HG03378 (cell line): ENCODE measurements at regions not wholly inside any gene's neighbourhood (a gene's known extent, or its start where the extent isn't known, plus 50 kb on each side); places are given as distances from the start of the nearest gene placed in this dataset.
A peak's percentile ranks its signal among the peaks of the same experiment; 100 is the strongest.
"Not testable (repeated sequence)": the region's sequence is repeated elsewhere in the genome, so short reads cannot be mapped to it uniquely, and the experiment has no call there.

Experiments used
- ATAC-seq: cut with Tn5 transposase; IDR thresholded peaks from one replicate; pipeline ENCODE4 v1.9.1; 2021; ENCODE audit warnings: mild to moderate bottlenecking, moderate library complexity; ENCODE audit not compliant: unreplicated experiment

- no peak for ATAC-seq
Observed at GRCh38 chr14:106802413-106803364, 1276.3 kb downstream of the TMEM121 start.

DNA sequence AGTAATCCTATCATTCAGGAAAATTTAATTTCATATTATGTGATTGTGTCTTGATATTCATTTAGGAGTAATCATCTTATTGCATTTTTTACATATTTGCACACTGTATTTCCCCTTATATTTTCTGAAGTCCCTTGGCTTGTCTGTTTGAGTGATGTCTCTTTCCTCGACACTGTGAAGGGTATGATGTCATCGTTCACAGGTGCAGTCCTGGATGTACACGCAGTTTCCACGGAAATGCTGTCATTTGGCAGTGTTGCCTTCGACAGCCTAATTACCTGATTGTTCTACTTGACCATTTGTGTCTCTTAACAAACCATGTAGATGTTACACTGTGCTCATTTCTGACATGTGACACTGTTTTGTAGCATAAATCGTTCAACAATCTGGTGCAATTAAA, 1277.0 kb downstream of the TMEM121 start:
- no peak for ATAC-seq

GRCh38 chr14:106807493-106807892, 1281.1 kb downstream of the TMEM121 start:
- ATAC-seq, result no peak

DNA sequence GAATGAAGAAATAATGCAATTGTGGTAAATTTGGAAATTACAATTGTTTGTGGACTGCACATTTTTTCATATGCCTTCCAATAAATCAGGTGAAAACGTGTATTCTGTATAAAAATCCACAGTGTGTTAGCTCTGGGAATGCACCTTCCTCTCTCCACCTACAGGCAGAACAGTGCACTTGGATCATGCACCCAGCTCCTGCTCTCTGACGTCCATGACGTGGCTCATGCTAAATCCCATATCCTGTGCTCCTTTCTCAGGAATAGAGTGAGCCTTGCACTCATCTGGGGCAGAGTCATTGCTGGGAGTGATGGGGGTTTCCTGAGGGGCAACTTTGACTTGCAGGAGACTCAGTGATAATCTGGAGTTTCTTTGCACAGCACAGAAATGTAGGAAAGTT, 1282.1 kb downstream of the TMEM121 start:
- ATAC-seq, result no peak

DNA sequence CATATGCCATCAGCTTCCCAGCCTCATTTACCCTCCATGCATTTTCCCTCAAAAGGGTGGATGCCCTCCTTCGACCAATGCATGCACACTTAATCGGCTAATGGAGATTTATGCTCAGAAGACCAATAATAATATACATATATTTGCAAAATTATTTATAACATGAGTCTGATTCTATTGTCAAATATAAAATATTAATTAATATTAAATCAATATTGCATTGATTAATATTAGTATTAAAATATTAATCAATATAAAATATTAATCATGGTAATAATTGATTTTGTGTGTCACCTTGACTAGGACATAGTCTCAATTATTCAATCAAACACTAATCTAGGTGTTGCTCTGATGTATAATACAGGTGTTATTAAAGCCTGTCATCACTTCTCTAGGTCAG, 1282.5 kb downstream of the TMEM121 start:
- ATAC-seq, result no peak

DNA sequence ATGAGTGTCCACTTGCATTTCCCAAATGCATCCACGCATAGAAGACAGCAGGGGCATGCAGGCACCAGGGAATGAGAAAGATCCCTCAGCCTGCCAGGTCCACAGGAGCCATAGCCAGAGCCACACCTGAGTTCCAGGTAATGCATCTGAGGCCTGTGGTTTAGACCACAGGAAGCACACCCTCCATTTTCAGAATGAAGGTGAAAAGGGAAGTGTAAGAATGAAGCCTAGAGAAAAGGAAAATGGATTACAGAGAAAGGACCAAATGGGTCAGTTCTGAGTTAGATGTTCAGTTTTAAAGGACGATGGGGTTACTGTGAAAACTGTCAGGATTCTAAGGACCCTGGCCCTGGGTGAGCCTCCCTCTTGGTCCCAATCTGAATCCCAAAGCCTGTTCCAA, 1283.2 kb downstream of the TMEM121 start:
- no peak for ATAC-seq

GRCh38 chr14:106810168-106810567, 1283.8 kb downstream of the TMEM121 start:
- ATAC-seq, result not testable (repeated sequence)

DNA sequence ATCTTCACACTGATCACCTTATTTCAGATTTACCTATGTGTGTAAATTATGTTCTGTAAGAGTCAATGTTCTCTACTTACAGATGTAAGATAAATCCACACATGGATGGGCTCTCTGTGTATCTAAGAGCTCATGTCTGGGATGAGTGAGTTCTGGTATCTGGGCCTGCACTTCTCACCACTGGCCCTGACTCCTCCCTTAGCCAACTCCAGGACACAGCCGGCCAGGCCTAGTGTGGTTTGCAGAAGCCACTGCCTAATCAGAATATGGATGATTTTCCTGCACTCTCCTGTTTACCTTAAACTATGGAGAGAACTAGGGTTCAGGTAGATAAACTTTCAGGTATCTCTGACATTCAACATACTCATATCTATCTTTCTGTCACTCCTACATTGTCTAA, 1284.8 kb downstream of the TMEM121 start:
- ATAC-seq, result no peak

- ATAC-seq, result no peak
Observed at GRCh38 chr14:106812788-106813476, 1286.5 kb downstream of the TMEM121 start.

- no peak for ATAC-seq
Observed at GRCh38 chr14:106813477-106813823, 1287.1 kb downstream of the TMEM121 start.

- no peak for ATAC-seq
Observed at GRCh38 chr14:106820119-106820518, 1293.7 kb downstream of the TMEM121 start.

- no peak for ATAC-seq
Observed at GRCh38 chr14:106821119-106821518, 1294.7 kb downstream of the TMEM121 start.

GRCh38 chr14:106822905-106823304, 1296.5 kb downstream of the TMEM121 start:
- ATAC-seq, result no peak

DNA sequence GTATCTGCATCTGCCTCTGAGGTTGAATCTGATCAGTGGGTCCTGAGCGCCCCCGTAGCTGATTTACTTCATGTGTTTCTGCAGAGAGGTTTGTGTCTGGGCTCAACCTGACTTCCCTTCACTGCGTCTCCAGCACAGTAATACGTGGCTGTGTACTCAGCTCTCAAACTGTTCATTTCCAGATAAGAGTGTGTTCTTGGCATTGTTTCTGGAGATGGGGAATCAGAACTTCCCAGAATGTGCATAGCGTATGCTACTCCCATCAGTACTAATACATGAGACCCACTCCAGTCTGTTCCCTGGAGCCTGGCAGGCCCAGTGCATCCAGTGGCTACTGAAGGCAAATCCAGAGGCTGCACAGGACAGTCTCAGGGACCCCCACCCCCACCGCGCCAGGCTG, 1297.2 kb downstream of the TMEM121 start:
- ATAC-seq, result no peak

GRCh38 chr14:106826833-106827369, 1300.5 kb downstream of the TMEM121 start:
- no peak for ATAC-seq

- ATAC-seq, result peak; percentile 55
Observed at GRCh38 chr14:106831322-106831720, 1304.9 kb downstream of the TMEM121 start.

DNA sequence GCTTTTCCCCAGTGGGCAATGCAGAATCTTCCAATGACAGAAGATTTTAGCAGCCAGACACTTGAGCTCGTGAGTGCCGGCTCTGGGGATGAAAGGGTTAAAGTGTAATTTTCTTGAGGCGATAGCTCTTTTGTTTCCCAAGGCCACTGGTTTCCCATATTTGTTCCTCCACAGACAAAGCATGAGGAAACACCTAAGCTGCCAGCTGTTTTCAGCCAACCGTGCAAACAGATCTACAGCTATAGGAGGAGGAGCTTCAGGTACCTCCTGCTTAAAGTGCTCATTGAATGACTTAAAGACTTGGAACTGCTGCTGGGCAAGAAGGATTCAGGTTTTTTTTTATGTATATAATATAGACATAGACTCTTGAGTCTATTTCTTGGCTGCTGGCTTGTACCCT, 1311.5 kb downstream of the TMEM121 start:
- no peak for ATAC-seq

GRCh38 chr14:106838991-106839769, 1312.8 kb downstream of the TMEM121 start:
- no peak for ATAC-seq

- ATAC-seq, result no peak
Observed at GRCh38 chr14:106840258-106840657, 1313.9 kb downstream of the TMEM121 start.

DNA sequence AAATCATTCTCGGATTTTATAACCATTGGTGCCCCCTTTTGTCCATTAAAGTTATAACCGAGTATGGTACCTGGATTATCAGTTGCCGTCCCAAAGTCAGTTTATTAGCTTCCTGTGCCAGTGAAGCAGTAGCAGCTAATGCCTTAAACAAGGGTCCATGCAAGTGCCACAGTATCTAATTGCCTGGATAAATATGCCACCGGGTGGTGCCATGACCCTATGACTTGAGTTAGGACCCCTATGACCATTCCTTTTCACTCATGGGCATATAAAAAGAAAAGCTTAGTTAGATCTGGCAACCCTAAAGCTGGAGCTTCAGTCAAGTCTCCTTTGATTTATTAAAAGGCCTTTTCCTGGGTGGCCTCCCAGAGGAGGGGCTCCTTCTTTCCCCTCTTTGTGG, 1314.6 kb downstream of the TMEM121 start:
- ATAC-seq, result no peak

GRCh38 chr14:106841701-106842100, 1315.3 kb downstream of the TMEM121 start:
- ATAC-seq, result no peak
